Central memory CD8-positive, alpha-beta T cell (primary cell): ENCODE measurements at regions not wholly inside any gene's neighbourhood (a gene's known extent, or its start where the extent isn't known, plus 50 kb on each side); places are given as distances from the start of the nearest gene placed in this dataset.

ENCODE experiments used
- ATAC-seq: fragments of 150-1000 bp; cut with Tn5 transposase; replicated peaks from 2 replicates; pipeline ENCODE4 v1.10.0; 2022; ENCODE audit warnings: mild to moderate bottlenecking, moderate FRiP score, moderate number of reproducible peaks; ENCODE audit not compliant: poor library complexity, severe bottlenecking; ENCODE audit errors: extremely low read depth
- DNase-seq, 2 donors: peaks; one replicate each; pipeline ENCODE4 v3.0.0; 2021; ENCODE audit warnings: low spot score in 2 of 2
- H3K27ac Mint-ChIP-seq: one replicate; pipeline ENCODE4 v1.8.0; 2022; ENCODE audit warnings: low read depth, mild to moderate bottlenecking, moderate library complexity, mixed read lengths
- H3K27me3 Mint-ChIP-seq: one replicate; pipeline ENCODE4 v1.8.0; 2022; ENCODE audit warnings: mixed read lengths
- H3K36me3 Mint-ChIP-seq: one replicate; pipeline ENCODE4 v1.8.0; 2022; ENCODE audit warnings: mild to moderate bottlenecking, moderate library complexity, mixed read lengths; ENCODE audit not compliant: insufficient read depth
- H3K4me1 Mint-ChIP-seq: one replicate; pipeline ENCODE4 v1.8.0; 2022; ENCODE audit warnings: mixed read lengths
- H3K4me3 Mint-ChIP-seq: one replicate; pipeline ENCODE4 v1.8.0; 2022; ENCODE audit warnings: mild to moderate bottlenecking, moderate library complexity, mixed read lengths
- H3K9me3 Mint-ChIP-seq: one replicate; pipeline ENCODE4 v1.8.0; 2022; ENCODE audit warnings: mixed read lengths

GRCh38 chr18:11310476-11311086, 161.2 kb upstream of the PIEZO2 start:
- Mint-ChIP-seq H3K36me3 (no peaks in the 10 kb centered on the region), H3K4me1 (no peaks in the 10 kb centered on the region), H3K9me3 (no peaks in the 10 kb centered on the region), H3K27me3 (no peaks in the 10 kb centered on the region), H3K4me3 (no peak overlapping the region), H3K27ac (no peak overlapping the region)
- no peak for DNase-seq
- ATAC-seq, result no peak

GRCh38 chr18:11309172-11309571, 159.8 kb upstream of the PIEZO2 start:
- no peak for ATAC-seq
- no peak for DNase-seq
- no peaks in the 10 kb centered on the region for H3K27me3 Mint-ChIP-seq
- no peak overlapping the region for H3K4me3 Mint-ChIP-seq
- peaks cover 5% of the 10 kb centered on the region for H3K9me3 Mint-ChIP-seq
- no peak overlapping the region for H3K27ac Mint-ChIP-seq
- no peaks in the 10 kb centered on the region for H3K36me3 Mint-ChIP-seq
- H3K4me1 Mint-ChIP-seq, result no peaks in the 10 kb centered on the region

DNA sequence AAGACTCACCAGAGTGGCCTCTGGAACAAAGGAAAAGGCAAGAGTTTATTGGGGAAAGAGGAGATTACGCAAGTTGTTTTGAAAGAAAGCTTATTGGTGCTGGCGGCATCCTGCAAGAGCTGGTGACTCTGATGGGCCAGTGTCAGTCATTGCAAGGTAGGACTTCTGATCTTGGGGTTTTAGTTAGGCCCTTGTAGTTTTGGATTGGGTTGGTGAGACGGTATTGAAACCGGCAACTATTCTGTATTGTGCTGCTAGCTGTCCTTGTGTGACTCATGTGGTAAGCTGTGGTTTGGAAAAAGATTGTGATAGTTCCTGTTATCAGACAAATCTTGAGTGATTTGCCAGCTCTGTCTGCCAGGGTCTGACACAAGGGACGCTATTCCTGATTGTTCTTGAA, 159.1 kb upstream of the PIEZO2 start:
- no peaks in the 10 kb centered on the region for H3K36me3 Mint-ChIP-seq
- peaks cover 5% of the 10 kb centered on the region for H3K9me3 Mint-ChIP-seq
- no peak overlapping the region for H3K27ac Mint-ChIP-seq
- H3K4me3 Mint-ChIP-seq, result no peak overlapping the region
- ATAC-seq (no peak), DNase-seq (no peak)
- no peaks in the 10 kb centered on the region for H3K27me3 Mint-ChIP-seq
- no peaks in the 10 kb centered on the region for H3K4me1 Mint-ChIP-seq

DNA sequence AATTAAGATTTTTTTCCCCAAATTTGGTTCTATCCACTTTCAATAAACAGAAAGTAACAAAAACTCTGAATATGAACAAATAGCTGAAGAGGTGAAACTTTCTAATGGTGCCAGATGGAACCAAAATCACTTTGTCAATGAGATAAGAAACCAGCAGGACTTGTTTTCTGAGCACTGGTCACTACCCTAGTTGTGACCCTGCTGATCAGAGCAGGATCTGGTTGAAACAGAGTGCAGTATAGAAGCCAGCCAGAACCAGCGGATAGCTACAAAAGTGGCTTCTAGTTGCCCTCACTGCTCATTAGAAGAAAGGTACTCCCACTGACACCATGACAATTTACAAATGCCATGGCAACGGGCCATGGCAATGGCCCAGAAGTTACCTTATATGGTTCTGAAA, 158.3 kb upstream of the PIEZO2 start:
- Mint-ChIP-seq H3K9me3 (peaks cover 5% of the 10 kb centered on the region), H3K27ac (no peak overlapping the region), H3K36me3 (no peaks in the 10 kb centered on the region), H3K4me3 (no peak overlapping the region), H3K27me3 (no peaks in the 10 kb centered on the region), H3K4me1 (no peaks in the 10 kb centered on the region)
- no peak for DNase-seq
- no peak for ATAC-seq

GRCh38 chr18:11305507-11305906, 156.1 kb upstream of the PIEZO2 start:
- no peaks in the 10 kb centered on the region for H3K4me1 Mint-ChIP-seq
- no peak for ATAC-seq
- no peak overlapping the region for H3K4me3 Mint-ChIP-seq
- H3K27ac Mint-ChIP-seq, result no peak overlapping the region
- H3K36me3 Mint-ChIP-seq, result no peaks in the 10 kb centered on the region
- no peaks in the 10 kb centered on the region for H3K27me3 Mint-ChIP-seq
- H3K9me3 Mint-ChIP-seq, result peaks cover 17% of the 10 kb centered on the region
- no peak for DNase-seq

- Mint-ChIP-seq H3K27me3 (no peaks in the 10 kb centered on the region), H3K4me1 (no peaks in the 10 kb centered on the region), H3K9me3 (peaks cover 23% of the 10 kb centered on the region), H3K36me3 (no peaks in the 10 kb centered on the region), H3K27ac (no peak overlapping the region), H3K4me3 (no peak overlapping the region)
- DNase-seq (no peak), ATAC-seq (no peak)
These were observed 155.6 kb upstream of the PIEZO2 start for GRCh38 chr18:11304928-11305327.

DNA sequence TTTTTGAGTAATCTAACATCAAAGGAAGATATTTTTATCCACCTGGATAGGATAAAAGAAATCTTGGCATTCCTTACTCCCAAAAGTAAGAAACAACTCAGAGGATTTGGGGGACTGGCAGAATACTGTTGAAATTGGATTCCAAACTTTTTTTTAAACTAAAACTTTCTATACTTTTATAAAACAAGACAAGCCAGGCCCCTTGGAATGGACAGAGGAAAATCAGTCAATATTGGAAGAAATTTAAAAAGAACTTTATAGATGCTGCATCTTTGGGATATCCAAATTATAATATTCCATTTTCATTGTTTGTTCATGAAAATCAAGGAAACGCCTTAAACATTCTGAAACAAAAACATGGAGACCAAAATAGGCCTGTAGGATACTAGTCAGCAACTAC, 147.6 kb upstream of the PIEZO2 start:
- no peaks in the 10 kb centered on the region for H3K27me3 Mint-ChIP-seq
- H3K27ac Mint-ChIP-seq, result no peak overlapping the region
- H3K9me3 Mint-ChIP-seq, result peaks cover 18% of the 10 kb centered on the region
- no peak for ATAC-seq
- H3K4me1 Mint-ChIP-seq, result no peaks in the 10 kb centered on the region
- H3K36me3 Mint-ChIP-seq, result no peaks in the 10 kb centered on the region
- H3K4me3 Mint-ChIP-seq, result no peak overlapping the region
- DNase-seq, result no peak

- no peaks in the 10 kb centered on the region for H3K36me3 Mint-ChIP-seq
- H3K27ac Mint-ChIP-seq, result no peak overlapping the region
- no peaks in the 10 kb centered on the region for H3K27me3 Mint-ChIP-seq
- ATAC-seq (no peak), DNase-seq (no peak)
- no peak overlapping the region for H3K4me3 Mint-ChIP-seq
- no peaks in the 10 kb centered on the region for H3K4me1 Mint-ChIP-seq
- H3K9me3 Mint-ChIP-seq, result no peaks in the 10 kb centered on the region
These were observed 144.4 kb upstream of the PIEZO2 start for GRCh38 chr18:11293794-11294193.

DNA sequence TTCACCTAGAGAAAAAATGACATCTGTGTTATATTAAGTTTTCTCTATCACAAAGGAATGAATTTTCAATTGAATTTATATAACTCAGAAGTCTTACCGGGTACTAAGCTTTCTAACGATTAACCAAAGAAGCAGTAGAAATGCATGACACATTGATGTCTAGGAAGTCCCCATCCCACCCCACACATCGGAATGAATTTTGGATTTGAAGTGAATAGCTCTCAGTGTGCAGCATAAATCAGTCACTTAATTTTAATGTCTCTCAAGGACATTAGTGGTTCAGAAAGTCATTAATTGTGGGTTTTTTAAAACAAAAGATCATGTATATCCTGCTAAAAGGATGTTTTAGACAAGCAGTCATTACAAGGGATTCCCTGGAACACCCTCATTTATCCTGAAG, 141.4 kb upstream of the PIEZO2 start:
- no peak for ATAC-seq
- no peak overlapping the region for H3K27ac Mint-ChIP-seq
- no peaks in the 10 kb centered on the region for H3K27me3 Mint-ChIP-seq
- H3K36me3 Mint-ChIP-seq, result no peaks in the 10 kb centered on the region
- no peak overlapping the region for H3K4me3 Mint-ChIP-seq
- DNase-seq, result no peak
- H3K9me3 Mint-ChIP-seq, result no peaks in the 10 kb centered on the region
- H3K4me1 Mint-ChIP-seq, result no peaks in the 10 kb centered on the region

DNA sequence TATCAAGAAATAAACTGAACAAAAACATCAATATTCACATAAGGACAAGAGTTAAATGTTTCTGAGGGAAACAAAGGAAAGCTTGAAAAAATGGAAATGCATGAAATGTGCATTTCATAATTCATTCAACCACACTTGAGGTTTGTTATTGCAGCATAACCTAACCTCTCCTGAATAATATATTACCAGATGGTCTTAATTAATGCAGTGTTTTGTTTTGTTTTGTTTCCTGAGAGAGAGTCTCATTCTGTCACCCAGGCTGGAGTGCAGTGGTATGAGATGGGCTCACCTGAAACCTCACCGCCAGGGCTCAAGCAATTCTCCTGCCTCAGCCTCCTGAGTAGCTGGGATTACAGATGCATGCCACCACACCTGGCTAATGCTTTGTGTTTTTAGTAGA, 139.9 kb upstream of the PIEZO2 start:
- no peak for DNase-seq
- Mint-ChIP-seq H3K36me3 (no peaks in the 10 kb centered on the region), H3K4me1 (no peaks in the 10 kb centered on the region), H3K9me3 (no peaks in the 10 kb centered on the region), H3K4me3 (no peak overlapping the region), H3K27ac (no peak overlapping the region), H3K27me3 (no peaks in the 10 kb centered on the region)
- no peak for ATAC-seq

DNA sequence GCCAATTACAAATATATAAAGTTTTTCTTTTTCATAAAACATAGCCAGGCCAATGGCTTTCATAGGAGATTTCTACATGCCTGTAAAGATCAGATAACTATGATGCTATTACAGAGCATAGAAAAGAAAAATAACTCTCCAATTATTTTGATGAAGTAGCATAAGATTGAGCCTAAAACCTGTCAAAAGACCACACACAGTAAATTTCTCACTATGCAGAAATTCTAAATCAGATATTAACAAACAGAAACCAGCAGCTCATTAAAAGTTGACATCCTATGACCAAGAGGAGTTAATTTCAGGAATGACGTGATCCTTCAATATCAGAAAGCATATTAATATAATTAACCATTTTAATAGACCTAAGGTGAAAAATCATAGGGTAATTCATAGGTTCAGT, 139.0 kb upstream of the PIEZO2 start:
- no peak overlapping the region for H3K4me3 Mint-ChIP-seq
- ATAC-seq (no peak), DNase-seq (no peak)
- H3K27me3 Mint-ChIP-seq, result no peaks in the 10 kb centered on the region
- H3K36me3 Mint-ChIP-seq, result no peaks in the 10 kb centered on the region
- H3K9me3 Mint-ChIP-seq, result no peaks in the 10 kb centered on the region
- H3K27ac Mint-ChIP-seq, result no peak overlapping the region
- H3K4me1 Mint-ChIP-seq, result no peaks in the 10 kb centered on the region

DNA sequence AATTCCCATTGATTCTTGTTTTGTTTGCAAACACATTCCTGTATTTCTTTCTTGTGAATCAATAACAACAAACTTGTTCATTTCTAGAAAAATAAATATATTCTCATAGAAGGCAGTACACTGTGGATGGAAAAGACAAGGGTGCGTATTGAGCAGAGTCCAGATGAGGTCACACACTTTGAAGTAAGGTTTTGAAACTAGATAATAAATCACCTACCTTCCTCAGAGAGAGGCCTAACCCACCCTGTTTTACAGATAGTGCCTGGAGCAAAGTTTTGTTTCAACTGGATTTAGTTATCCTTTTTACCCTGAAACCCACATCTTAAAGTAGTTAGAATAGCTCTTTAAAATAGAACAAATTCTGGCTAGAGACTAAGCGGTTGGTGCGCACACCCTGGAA, 137.1 kb upstream of the PIEZO2 start:
- Mint-ChIP-seq H3K36me3 (no peaks in the 10 kb centered on the region), H3K4me3 (no peak overlapping the region), H3K27ac (no peak overlapping the region), H3K9me3 (no peaks in the 10 kb centered on the region), H3K27me3 (no peaks in the 10 kb centered on the region), H3K4me1 (no peaks in the 10 kb centered on the region)
- ATAC-seq, result no peak
- DNase-seq, result no peak

DNA sequence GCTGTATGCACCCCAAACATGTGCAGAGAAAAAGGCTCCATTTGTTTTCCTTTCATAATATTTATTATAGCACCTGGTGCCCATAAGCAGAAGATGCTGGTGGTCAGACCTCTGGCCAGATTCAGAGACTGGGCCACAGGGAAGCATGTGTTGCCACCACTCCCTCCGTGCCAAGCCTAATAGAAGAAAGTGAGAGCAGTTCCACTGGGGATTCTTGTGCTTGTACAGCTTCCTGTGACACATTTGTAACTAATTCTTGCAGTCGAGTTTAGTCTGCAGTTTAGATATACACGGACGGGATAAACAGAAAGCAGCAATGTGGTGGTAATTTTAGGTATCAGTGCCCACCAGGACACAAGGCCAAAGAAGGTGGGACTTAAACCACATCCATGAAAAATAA, 135.4 kb upstream of the PIEZO2 start:
- Mint-ChIP-seq H3K9me3 (no peaks in the 10 kb centered on the region), H3K4me3 (no peak overlapping the region), H3K27me3 (no peaks in the 10 kb centered on the region), H3K36me3 (no peaks in the 10 kb centered on the region), H3K27ac (no peak overlapping the region), H3K4me1 (no peaks in the 10 kb centered on the region)
- ATAC-seq (no peak), DNase-seq (no peak)

- Mint-ChIP-seq H3K4me1 (no peaks in the 10 kb centered on the region), H3K9me3 (no peaks in the 10 kb centered on the region), H3K27me3 (no peaks in the 10 kb centered on the region), H3K27ac (no peak overlapping the region), H3K4me3 (no peak overlapping the region), H3K36me3 (no peaks in the 10 kb centered on the region)
- DNase-seq, result no peak
- no peak for ATAC-seq
These were observed 135.0 kb upstream of the PIEZO2 start for GRCh38 chr18:11284349-11284748.
